ENCODE measurements at regions not wholly inside any gene's neighbourhood (a gene's known extent, or its start where the extent isn't known, plus 50 kb on each side); places are given as distances from the start of the nearest gene placed in this dataset.

DNA sequence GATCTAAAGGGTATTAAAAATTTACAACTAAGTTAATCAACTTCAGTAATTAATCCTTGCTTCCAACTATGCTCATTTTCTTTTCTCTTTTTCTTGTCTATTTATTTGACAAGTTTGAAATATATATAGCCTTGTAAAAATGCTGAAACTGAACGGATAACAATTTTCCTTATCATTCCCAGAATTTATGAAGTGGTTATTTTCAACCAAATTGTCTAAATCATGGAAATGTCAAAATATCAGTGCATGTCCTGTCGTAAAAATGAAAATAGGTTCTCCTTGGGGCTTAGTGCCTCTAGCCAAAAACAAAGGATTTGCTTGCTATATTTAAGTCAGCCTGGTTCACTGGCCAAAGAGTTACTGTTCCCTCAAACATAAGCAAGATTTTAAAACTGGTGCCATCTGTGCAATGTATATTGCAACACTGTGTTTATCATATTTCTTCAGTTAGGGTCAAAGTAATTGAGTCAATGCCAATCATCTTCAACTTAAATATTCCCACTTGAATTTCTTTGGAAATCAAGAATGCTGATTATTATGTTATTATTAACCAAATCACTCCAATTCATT is 798.3 kb downstream of the MAT2B start:
- no peak for DNase-seq (ENCODE audit: low spot score)
- in situ Hi-C loops (cut with MboI; ENCODE audit: low pct_unique_long_range_greater_than_20kb, low sequenced_read_pairs, unreplicated experiment), result no loop called here
- TF ChIP-seq, protein P1, sequence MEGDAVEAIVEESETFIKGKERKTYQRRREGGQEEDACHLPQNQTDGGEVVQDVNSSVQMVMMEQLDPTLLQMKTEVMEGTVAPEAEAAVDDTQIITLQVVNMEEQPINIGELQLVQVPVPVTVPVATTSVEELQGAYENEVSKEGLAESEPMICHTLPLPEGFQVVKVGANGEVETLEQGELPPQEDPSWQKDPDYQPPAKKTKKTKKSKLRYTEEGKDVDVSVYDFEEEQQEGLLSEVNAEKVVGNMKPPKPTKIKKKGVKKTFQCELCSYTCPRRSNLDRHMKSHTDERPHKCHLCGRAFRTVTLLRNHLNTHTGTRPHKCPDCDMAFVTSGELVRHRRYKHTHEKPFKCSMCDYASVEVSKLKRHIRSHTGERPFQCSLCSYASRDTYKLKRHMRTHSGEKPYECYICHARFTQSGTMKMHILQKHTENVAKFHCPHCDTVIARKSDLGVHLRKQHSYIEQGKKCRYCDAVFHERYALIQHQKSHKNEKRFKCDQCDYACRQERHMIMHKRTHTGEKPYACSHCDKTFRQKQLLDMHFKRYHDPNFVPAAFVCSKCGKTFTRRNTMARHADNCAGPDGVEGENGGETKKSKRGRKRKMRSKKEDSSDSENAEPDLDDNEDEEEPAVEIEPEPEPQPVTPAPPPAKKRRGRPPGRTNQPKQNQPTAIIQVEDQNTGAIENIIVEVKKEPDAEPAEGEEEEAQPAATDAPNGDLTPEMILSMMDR (IDR thresholded peaks at IDR 0.05; ENCODE audit: extremely low read depth, insufficient read depth, missing control alignments), result no peak

DNA sequence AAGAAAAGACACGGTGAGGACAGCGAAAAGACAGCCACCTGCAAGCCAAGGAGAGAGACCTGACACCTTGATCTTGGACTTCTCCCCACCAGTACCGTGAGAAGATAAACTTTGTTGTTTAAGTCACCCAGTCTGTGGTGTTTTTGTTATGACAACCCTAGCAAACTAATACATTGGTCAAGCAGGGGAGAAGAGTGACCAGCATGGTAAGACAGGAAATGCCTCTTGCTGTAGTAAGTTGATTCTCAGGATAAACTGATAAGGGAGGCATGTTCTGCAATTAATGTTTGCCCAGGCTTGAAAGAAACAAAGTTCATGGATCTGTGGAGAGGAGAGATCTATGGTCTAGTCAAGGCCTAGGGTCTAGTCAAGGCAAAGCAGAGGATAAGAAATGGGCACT is 801.2 kb downstream of the MAT2B start:
- TF ChIP-seq, protein P1 (IDR thresholded peaks at IDR 0.05; ENCODE audit: extremely low read depth, insufficient read depth, missing control alignments), result no peak

DNA sequence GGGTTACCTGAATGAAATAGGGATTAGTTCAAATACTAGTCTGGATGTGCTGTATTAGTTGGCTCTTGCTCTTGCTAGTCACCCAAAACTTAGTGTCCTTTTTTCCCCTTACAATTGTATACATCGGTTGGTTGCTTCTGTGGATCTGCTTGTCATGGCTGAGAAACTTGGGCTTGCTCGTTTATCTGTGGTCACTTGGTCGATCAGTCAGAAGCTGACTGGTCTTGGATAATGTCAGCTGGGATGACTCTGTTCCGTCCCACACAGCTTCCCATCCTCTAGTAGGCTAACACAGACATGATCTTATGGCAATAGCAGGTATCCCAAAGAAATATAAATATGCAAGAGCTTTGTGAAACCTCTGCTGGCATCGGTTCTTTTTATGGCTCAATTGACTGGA is 807.4 kb downstream of the MAT2B start:
- TF ChIP-seq, protein P1 (IDR thresholded peaks at IDR 0.05; ENCODE audit: extremely low read depth, insufficient read depth, missing control alignments), result no peak
- in situ Hi-C loops (cut with MboI; ENCODE audit: low pct_unique_long_range_greater_than_20kb, low sequenced_read_pairs, unreplicated experiment), result no loop called here

More for the DNA sequence above, 801.2 kb downstream of the MAT2B start:
- in situ Hi-C loops (cut with MboI; ENCODE audit: low pct_unique_long_range_greater_than_20kb, low sequenced_read_pairs, unreplicated experiment), result no loop called here
- DNase-seq (ENCODE audit: low spot score), result no peak

DNA sequence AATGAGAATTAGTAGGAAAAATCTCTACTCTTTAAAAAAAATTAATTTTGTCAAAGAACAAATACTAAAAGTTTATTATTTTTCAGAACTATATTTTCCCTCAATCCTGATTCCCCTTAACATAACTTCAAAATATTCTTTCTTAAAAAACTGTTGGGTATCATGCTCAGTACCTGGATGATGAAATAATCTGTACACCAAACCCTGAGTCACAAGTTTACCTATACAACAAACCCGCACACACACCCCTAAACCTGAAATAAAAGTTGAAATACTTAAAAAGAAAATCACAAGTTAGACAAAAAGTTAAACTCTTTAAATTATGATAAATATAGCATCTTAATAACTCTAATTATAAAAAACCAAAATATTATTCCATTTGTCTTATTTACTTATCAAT is 812.3 kb downstream of the MAT2B start:
- TF ChIP-seq, protein P1 (IDR thresholded peaks at IDR 0.05; ENCODE audit: extremely low read depth, insufficient read depth, missing control alignments), result no peak
- in situ Hi-C loops (cut with MboI; ENCODE audit: low pct_unique_long_range_greater_than_20kb, low sequenced_read_pairs, unreplicated experiment), result no loop called here

More for the DNA sequence above, 807.4 kb downstream of the MAT2B start:
- DNase-seq (ENCODE audit: low spot score), result no peak

DNA sequence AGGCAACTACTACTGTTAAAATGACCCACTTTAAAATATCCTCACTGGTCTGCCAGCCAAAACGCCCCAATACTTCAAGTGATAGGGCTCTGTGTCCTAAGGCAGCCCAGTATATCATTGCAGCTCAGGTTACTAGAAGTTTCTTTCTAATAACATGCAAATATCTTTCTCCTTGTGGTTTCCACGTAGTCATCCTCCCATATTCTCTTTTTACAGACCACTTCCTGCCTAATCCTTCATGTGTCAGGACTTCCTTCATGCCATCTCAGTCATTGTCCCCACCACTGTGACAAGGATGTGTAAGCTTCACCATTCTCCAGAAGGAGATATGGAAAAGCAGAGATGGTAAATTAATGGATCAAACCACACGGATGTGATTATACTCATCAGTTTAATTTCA is 813.7 kb downstream of the MAT2B start:
- in situ Hi-C loops (cut with MboI; ENCODE audit: low pct_unique_long_range_greater_than_20kb, low sequenced_read_pairs, unreplicated experiment), result no loop called here
- DNase-seq (ENCODE audit: low spot score), result no peak
- TF ChIP-seq, protein P1 (IDR thresholded peaks at IDR 0.05; ENCODE audit: extremely low read depth, insufficient read depth, missing control alignments), result no peak

More for the DNA sequence above, 812.3 kb downstream of the MAT2B start:
- DNase-seq (ENCODE audit: low spot score), result no peak

DNA sequence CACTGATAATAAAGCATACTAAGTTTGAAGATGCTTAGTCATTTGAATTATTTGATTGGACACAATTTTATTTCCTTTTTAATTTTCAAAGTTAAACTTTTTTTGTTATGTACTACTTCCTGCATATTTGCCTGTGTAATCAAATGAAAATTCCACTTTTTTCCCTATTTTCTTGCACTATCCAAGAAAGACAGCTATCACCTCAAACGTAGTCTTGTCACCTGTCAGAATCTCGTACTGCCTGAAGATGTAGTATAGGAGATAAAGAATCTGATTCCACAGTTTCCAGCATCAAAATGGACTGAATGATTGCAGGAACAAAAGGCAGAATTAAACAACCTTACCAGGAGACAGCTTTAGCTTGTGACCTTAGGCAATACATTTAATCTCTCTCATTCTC is 818.8 kb downstream of the MAT2B start:
- TF ChIP-seq, protein P1 (IDR thresholded peaks at IDR 0.05; ENCODE audit: extremely low read depth, insufficient read depth, missing control alignments), result no peak
- in situ Hi-C loops (cut with MboI; ENCODE audit: low pct_unique_long_range_greater_than_20kb, low sequenced_read_pairs, unreplicated experiment), result no loop called here
- no peak for DNase-seq (ENCODE audit: low spot score)
